SK-N-SH treated with all-trans-retinoic acid at 6 μM for 48 hours (cell line): ENCODE measurements at regions not wholly inside any gene's neighbourhood (a gene's known extent, or its start where the extent isn't known, plus 50 kb on each side); places are given as distances from the start of the nearest gene placed in this dataset.

Experiments
- ATAC-seq: fragments of 200-7000 bp; cut with Tn5 transposase; 3 replicates; pipeline ENCODE4 v1.9.1; 2020; ENCODE audit warnings: mild to moderate bottlenecking, moderate library complexity
- ESRRG ChIP-seq: fragments of 250-450 bp; sonication (Bioruptor Pico); IDR thresholded peaks from 2 replicates; pipeline ENCODE4 v1.6.1; 2021; ENCODE audit warnings: mild to moderate bottlenecking
- GLIS3 ChIP-seq: fragments of 250-450 bp; sonication (Bioruptor Pico); IDR thresholded peaks from 2 replicates; pipeline ENCODE4 v1.5.0; 2020; ENCODE audit warnings: mild to moderate bottlenecking, moderate library complexity
- OSR1 ChIP-seq: fragments of 250-450 bp; sonication (Bioruptor Pico); IDR thresholded peaks from 2 replicates; pipeline ENCODE4 v1.8.0; 2022; ENCODE audit warnings: moderate library complexity, mild to moderate bottlenecking, inconsistent platforms
- PATZ1 ChIP-seq: fragments of 250-450 bp; sonication (Bioruptor Pico); IDR thresholded peaks from 2 replicates; pipeline ENCODE4 v1.8.0; 2020; ENCODE audit warnings: mild to moderate bottlenecking, moderate library complexity, borderline replicate concordance
- POU6F1 ChIP-seq: fragments of 250-450 bp; sonication (Bioruptor Pico); IDR thresholded peaks from 2 replicates; pipeline ENCODE4 v1.8.0; 2021; ENCODE audit warnings: low read depth, mild to moderate bottlenecking, moderate library complexity, borderline replicate concordance
- PPARA ChIP-seq: fragments of 250-450 bp; sonication (Bioruptor Pico); IDR thresholded peaks from 2 replicates; pipeline ENCODE4 v1.5.0; 2020; ENCODE audit warnings: mild to moderate bottlenecking, borderline replicate concordance
- RARB ChIP-seq: fragments of 250-450 bp; sonication (Bioruptor Pico); IDR thresholded peaks from 2 replicates; pipeline ENCODE4 v1.8.0; 2021; ENCODE audit warnings: mild to moderate bottlenecking, moderate library complexity
- ZC3H10 ChIP-seq: fragments of 250-450 bp; sonication (Bioruptor Pico); IDR thresholded peaks from 2 replicates; pipeline ENCODE4 v1.5.1; 2021; ENCODE audit warnings: mild to moderate bottlenecking, moderate library complexity
- ZNF70 ChIP-seq: fragments of 450-650 bp; formaldehyde crosslinking; IDR thresholded peaks from 2 replicates; pipeline ENCODE4 v1.5.0; 2020; ENCODE audit warnings: mild to moderate bottlenecking, moderate library complexity
- TF ChIP-seq, protein P1 (sequence below): fragments of 250-450 bp; sonication (Bioruptor Pico); IDR thresholded peaks from 2 replicates; pipeline ENCODE4 v1.5.1; 2020; ENCODE audit warnings: low read depth, mild to moderate bottlenecking, moderate library complexity

GRCh38 chr5:173378727-173379126, 50.5 kb upstream of the STC2 start:
- ATAC-seq = no peak
- TF ChIP-seq ESRRG (CRISPR knock-in tag) = no peak
- TF ChIP-seq GLIS3 (CRISPR knock-in tag) = no peak
- no peak for TF ChIP-seq ZC3H10 (CRISPR knock-in tag)
- TF ChIP-seq PATZ1 (CRISPR knock-in tag) = no peak
- no peak for TF ChIP-seq RARB
- no peak for TF ChIP-seq PPARA
- no peak for TF ChIP-seq POU6F1 (CRISPR knock-in tag)
- TF ChIP-seq, protein P1, sequence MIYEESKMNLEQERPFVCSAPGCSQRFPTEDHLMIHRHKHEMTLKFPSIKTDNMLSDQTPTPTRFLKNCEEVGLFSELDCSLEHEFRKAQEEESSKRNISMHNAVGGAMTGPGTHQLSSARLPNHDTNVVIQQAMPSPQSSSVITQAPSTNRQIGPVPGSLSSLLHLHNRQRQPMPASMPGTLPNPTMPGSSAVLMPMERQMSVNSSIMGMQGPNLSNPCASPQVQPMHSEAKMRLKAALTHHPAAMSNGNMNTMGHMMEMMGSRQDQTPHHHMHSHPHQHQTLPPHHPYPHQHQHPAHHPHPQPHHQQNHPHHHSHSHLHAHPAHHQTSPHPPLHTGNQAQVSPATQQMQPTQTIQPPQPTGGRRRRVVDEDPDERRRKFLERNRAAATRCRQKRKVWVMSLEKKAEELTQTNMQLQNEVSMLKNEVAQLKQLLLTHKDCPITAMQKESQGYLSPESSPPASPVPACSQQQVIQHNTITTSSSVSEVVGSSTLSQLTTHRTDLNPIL (CRISPR knock-in tag) = no peak
- no peak for TF ChIP-seq OSR1 (CRISPR knock-in tag)
- TF ChIP-seq ZNF70 (CRISPR knock-in tag) = no peak
- TF ChIP-seq, all 23 proteins: peak for 0
